ENCODE measurements at regions not wholly inside any gene's neighbourhood (a gene's known extent, or its start where the extent isn't known, plus 50 kb on each side); places are given as distances from the start of the nearest gene placed in this dataset.

DNA sequence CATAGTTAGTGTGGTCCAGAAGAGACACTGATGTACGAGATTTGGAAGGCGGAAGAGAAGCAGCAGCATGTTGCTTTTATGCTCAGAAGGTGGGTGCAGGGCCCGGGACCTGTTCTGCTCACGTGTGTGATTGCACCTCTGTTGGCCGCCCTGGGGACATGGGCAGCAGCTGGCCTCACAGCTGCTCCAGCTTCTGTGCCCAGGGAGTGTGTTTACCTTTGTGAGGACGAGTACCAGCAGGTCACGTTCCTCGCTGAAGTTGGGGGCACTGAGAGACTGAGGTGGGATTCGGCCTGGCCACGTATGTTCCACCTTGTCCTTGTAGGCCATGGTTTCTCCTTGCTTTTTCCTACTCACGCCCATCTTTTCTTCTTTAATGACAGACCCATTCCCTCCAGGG is 86.3 kb downstream of the PMAIP1 start (continued):
- TF ChIP-seq PBX2 (CRISPR knock-in tag; IDR thresholded peaks at IDR 0.05) (no peak), ZNF251 (CRISPR knock-in tag; IDR thresholded peaks at IDR 0.05) (no peak), ZNF451 (CRISPR knock-in tag; IDR thresholded peaks at IDR 0.05) (no peak), ZNF83 (CRISPR knock-in tag; IDR thresholded peaks at IDR 0.05; ENCODE audit: borderline replicate concordance) (no peak), MXD4 (CRISPR knock-in tag; IDR thresholded peaks at IDR 0.05) (no peak), CBX2 (IDR thresholded peaks at IDR 0.05; ENCODE audit: low read depth, low read length) (no peak), CBX2 (CRISPR knock-in tag; IDR thresholded peaks at IDR 0.05; ENCODE audit: low read depth) (no peak), ZNF318 (CRISPR knock-in tag; IDR thresholded peaks at IDR 0.05) (no peak), ZNF430 (CRISPR knock-in tag; IDR thresholded peaks at IDR 0.05) (no peak), FOXA3 (CRISPR knock-in tag; IDR thresholded peaks at IDR 0.05) (no peak)
- TF ChIP-seq, protein P1, sequence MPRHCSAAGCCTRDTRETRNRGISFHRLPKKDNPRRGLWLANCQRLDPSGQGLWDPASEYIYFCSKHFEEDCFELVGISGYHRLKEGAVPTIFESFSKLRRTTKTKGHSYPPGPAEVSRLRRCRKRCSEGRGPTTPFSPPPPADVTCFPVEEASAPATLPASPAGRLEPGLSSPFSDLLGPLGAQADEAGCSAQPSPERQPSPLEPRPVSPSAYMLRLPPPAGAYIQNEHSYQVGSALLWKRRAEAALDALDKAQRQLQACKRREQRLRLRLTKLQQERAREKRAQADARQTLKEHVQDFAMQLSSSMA (CRISPR knock-in tag; IDR thresholded peaks at IDR 0.05): no peak
- TF ChIP-seq, protein P2, sequence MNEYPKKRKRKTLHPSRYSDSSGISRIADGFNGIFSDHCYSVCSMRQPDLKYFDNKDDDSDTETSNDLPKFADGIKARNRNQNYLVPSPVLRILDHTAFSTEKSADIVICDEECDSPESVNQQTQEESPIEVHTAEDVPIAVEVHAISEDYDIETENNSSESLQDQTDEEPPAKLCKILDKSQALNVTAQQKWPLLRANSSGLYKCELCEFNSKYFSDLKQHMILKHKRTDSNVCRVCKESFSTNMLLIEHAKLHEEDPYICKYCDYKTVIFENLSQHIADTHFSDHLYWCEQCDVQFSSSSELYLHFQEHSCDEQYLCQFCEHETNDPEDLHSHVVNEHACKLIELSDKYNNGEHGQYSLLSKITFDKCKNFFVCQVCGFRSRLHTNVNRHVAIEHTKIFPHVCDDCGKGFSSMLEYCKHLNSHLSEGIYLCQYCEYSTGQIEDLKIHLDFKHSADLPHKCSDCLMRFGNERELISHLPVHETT (CRISPR knock-in tag; conservative IDR thresholded peaks at IDR 0.05): no peak
